GM12874 (cell line): ENCODE measurements at regions not wholly inside any gene's neighbourhood (a gene's known extent, or its start where the extent isn't known, plus 50 kb on each side); places are given as distances from the start of the nearest gene placed in this dataset.

Source experiments
- CTCF ChIP-seq: IDR thresholded peaks from 2 replicates; pipeline ENCODE4 v1.5.1; 2011; ENCODE audit warnings: low read depth, mild to moderate bottlenecking, control low read depth, low read length, moderate library complexity; ENCODE audit not compliant: insufficient read depth

- no peak for TF ChIP-seq CTCF
Measured at GRCh38 chr2:84273406-84273805, 185.7 kb downstream of the SUCLG1 start.

GRCh38 chr2:84271977-84272376, 187.1 kb downstream of the SUCLG1 start:
- TF ChIP-seq CTCF, result no peak

- TF ChIP-seq CTCF, result no peak
Measured at GRCh38 chr2:84257831-84258230, 201.2 kb downstream of the SUCLG1 start.

GRCh38 chr2:84251651-84252302, 207.3 kb downstream of the SUCLG1 start:
- no peak for TF ChIP-seq CTCF

GRCh38 chr2:84249140-84249539, 209.9 kb downstream of the SUCLG1 start:
- no peak for TF ChIP-seq CTCF

GRCh38 chr2:84247532-84247931, 211.5 kb downstream of the SUCLG1 start:
- TF ChIP-seq CTCF, result no peak

- TF ChIP-seq CTCF, result no peak
Measured at GRCh38 chr2:84243788-84244733, 215.0 kb downstream of the SUCLG1 start.
